ENCODE measurements at regions not wholly inside any gene's neighbourhood (a gene's known extent, or its start where the extent isn't known, plus 50 kb on each side); places are given as distances from the start of the nearest gene placed in this dataset.
"Not testable (repeated sequence)": the region's sequence is repeated elsewhere in the genome, so short reads cannot be mapped to it uniquely, and the experiment has no call there.

- DNase-seq = no peak
Measured at GRCh38 chr18:43826215-43826614, 548.9 kb upstream of the SYT4 start.

- no peak for DNase-seq
Measured at GRCh38 chr18:43827311-43827710, 550.0 kb upstream of the SYT4 start.

DNA sequence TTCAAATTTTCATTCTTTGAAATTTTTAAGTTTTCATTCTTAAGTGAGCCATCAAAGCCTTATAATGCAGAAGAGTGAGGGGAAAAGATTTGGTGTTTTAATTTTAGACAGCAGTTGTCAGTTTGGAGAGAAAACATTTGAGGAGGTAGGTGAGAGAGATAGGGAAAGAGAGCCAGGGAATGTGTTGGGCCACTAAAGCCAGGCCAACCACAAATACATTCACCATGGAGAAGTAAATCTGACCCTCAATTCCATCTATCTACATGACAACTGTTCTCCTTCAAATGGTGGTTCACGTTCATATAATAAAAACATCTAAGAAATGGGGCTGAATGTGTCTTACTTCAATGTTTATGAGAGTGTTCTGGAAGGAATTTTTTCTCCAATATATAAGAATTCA, 553.0 kb upstream of the SYT4 start:
- no peak for DNase-seq

DNA sequence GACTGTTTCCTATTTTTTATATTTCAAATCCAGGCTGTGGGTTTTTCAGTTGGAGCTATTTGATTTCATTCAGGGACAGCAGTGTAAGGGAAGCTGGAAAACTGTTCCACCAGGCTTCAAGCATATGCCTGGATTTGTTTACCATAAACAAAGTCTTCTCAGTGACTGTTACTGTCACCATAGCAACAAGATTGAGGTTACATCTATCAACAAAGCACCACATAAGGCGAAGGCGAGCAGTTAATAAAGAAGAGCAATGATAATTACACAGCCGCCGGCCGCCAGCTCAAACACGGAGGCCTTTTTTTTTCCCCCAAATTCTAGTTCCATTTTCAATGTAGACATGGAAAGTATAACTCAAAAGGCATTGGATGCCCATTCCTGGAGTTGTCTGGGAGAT, 553.7 kb upstream of the SYT4 start:
- no peak for DNase-seq

GRCh38 chr18:43846299-43846698, 569.0 kb upstream of the SYT4 start:
- DNase-seq = no peak

GRCh38 chr18:43847164-43848091, 570.1 kb upstream of the SYT4 start:
- DNase-seq = no peak

- DNase-seq = not testable (repeated sequence)
Measured at GRCh38 chr18:43849831-43850230, 572.5 kb upstream of the SYT4 start.

DNA sequence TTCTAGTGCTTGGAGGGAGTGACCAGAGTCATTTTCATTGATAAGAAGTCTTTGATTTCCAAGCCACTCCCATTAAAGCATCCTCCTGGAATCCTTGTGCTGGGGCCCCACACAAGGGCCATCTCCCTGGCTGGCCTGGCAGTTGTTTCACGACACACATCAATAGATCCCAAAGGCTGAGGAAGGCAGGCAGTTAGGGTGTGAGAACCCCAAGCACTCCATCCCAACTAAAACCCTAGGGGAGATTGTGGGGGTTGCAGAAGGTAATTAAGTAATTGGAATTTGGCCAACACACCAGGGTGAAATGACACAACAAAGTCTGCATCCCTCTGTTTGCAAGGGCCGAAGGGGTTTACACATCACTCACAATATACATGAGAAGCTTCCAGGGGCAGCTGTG, 578.1 kb upstream of the SYT4 start:
- DNase-seq = no peak

DNA sequence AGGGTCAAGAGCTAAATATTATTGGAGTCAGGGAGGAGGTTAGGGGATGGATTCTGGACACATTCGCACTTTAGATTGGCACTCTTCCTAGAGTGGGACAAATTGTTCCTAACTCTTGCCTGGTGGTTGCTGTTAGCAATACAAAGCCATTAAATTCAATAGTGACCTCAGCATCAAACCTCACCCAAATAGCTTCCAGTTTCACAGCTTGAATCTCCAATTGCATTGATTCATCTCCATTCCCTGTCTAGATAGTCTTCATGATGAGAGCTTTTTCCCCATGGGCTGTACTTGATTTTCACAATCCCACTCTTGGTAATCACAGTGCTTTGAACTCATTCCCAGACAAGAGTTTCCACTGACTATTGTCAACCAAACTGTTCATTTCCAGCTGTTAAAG, 585.9 kb upstream of the SYT4 start:
- no peak for DNase-seq

- no peak for DNase-seq
Measured at GRCh38 chr18:43866696-43867095, 589.4 kb upstream of the SYT4 start.

DNA sequence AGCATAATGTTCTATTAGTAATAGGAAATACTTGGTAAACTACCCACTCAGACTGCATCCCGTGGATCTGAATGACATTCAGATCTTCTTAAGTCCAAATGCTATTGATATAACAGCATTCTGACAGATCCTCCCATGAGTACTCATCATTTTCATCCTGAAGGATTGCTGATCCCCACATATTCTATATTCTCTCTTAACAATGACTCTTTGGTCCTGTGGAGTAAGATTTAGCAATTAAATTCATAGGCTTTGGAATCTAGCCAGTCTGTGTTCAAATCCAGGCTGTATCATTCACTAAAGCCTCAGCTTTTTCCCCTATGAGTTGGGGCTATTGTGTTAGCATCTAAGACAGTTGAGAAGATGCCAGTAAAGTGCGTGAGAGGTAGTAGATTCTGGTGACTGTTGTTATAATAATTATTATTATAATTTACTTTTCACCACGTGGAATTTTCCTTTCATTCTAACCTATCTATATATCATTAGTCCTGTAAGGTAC, 591.3 kb upstream of the SYT4 start:
- DNase-seq = no peak

DNA sequence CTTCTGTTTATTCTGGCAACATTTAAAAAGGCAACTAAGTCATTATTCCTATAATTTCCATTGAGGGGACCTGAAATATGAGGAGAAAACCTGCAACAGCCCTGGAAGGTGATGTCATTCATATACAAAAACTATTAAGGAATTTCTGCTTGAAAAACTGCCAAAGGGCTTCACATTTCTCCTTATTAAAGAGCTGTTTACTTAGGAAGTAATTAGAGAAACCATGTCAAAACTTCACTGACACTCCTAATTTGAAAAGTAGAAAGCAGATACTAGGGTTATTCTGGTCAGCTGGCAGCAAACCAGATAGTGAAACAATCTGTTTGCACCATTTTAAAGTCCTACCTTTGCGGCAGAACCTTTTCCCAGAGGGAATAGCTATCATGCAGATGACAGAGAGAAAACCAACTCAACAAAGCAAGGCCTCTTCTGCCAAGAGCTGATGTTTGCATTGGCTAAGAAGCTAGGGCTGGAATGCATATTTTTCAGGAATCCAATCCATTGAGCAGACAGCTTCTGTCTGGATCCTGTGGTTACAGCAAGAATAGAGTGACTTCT, 592.2 kb upstream of the SYT4 start:
- DNase-seq = no peak

DNA sequence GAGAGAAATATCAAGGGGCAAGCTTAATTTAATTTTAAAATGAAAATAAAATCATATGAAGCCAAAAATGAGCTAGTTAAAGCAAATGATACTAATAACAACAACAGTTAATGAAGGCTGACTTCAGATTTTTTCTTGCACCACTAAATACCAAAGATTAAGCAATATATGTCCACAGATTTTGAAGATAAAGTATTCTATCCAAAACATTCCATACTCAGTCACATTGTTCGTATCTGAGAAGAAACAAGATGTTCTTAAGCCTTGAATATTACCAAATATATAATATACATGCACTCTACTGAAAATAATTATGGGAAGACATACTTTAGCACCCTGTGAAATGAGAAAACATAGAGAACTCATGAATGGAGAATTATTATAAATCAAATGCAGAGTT, 593.3 kb upstream of the SYT4 start:
- DNase-seq = no peak

DNA sequence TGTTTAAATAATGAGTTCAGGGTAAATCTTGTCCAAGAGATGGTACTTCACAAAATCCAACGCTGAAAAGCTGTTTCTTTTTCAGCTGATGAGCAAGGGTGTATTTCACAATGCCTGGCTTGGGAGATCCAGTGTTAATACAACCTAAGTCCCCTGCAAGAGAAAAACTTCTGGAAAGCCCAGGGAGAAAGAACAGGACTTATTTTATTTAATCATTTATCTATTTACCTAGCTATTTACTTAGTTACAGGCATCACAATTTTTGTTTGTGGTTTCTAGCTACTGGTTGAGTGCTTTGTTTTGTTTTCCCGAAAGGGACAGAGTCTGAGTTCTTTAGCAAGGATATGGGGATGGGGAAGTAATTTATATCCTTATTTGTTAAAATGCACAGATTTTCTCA, 598.2 kb upstream of the SYT4 start:
- no peak for DNase-seq

DNA sequence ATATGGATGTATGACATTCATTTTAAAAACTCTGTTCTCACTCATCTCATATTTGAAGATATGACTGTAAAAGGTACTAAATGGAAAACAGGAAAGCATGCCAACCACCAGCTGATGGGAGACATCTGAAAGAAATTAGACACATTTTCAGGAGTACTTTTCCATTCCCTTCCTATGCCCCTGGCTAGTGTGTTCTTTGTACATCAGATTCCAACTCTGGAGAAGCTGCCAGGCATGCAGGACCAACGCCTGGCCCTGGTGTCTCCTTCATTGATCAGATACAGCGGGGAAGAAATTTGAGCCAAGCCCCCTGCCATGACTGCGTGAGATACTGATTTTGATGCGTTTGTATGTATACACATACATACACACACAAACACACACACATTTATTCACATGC, 599.0 kb upstream of the SYT4 start:
- DNase-seq = no peak

DNA sequence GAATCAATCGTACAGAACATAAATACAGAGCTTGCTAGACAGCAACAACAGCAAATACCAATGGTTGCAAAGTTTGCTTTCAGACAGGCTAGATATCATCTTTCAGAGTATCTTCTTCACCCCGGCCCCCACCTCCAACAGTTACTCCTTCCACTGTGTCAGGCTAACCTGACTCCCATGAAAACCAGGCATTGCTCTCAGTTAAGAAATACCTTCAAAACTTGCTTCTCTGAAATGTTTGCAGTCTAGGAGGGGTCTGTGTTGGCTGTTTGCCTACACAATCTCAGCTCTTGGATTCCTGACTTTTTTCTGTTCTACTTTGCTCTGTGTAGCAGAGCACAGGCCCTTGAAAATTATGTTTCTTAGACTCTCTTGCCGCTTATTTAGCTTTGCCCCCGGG, 599.5 kb upstream of the SYT4 start:
- no peak for DNase-seq

DNA sequence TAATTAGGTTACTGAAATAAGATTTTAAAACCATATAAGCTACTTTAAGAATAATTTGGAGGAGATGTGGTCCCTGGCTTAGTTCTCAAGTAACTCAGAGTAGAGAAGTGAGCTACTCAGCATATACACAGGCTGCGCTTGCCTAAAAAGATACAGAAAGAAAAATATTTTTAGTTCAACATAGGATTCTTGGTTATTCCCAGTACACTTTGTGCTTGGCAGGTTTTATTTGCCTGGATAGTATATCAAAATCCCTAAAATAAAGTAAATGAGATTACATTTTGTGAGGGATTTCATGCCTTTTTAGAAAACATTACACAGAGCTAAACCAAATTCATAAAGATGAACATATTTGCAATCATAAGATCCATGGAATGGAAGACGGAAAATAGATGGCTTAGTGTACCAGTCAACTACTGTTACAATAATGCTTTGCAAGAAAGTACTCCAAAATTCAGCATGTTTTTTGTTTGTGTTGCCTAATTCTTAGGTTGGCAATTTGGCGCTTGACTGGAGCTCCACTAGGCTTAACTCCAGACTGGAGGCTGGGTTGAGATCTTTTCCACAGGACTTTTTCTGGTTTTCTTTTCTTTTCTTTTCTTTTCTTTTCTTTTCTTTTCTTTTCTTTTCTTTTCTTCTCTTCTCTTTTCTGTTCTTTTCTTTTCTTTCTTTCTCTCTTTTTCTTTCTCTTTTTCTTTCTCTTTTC, 600.5 kb upstream of the SYT4 start:
- no peak for DNase-seq

- no peak for DNase-seq
Measured at GRCh38 chr18:43879415-43879814, 602.1 kb upstream of the SYT4 start.

GRCh38 chr18:43882358-43883055, 605.2 kb upstream of the SYT4 start:
- no peak for DNase-seq

DNA sequence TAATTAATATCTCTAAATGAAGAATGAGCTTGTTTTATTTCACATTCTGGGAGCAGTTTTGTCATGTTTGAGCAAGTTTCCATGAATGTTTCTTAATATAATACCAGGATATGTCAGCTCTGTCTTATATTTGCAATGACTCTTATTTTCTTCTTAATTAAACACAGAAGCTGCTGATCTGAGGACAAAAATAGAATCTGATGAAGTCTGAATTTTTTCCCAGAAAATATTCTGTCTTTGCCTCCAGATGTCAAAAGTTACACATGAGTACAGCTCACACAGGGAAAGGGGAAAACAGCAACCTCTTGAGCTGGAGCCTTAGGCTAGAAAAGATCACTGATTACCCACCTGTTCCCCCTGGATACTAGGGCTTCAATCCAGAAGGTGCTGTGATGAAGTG, 606.6 kb upstream of the SYT4 start:
- DNase-seq = no peak

GRCh38 chr18:43886341-43886740, 609.1 kb upstream of the SYT4 start:
- no peak for DNase-seq

- DNase-seq = no peak
Measured at GRCh38 chr18:43887491-43887890, 610.2 kb upstream of the SYT4 start.

- no peak for DNase-seq
Measured at GRCh38 chr18:43888598-43888997, 611.3 kb upstream of the SYT4 start.

All from suppressor macrophage treated with lipopolysaccharide for 1 hour (primary cell).